HG03039 (cell line): ENCODE measurements at regions not wholly inside any gene's neighbourhood (a gene's known extent, or its start where the extent isn't known, plus 50 kb on each side); places are given as distances from the start of the nearest gene placed in this dataset.

Experiments
- ATAC-seq: cut with Tn5 transposase; IDR thresholded peaks from one replicate; pipeline ENCODE4 v1.9.1; 2021; ENCODE audit warnings: mild to moderate bottlenecking, moderate library complexity; ENCODE audit not compliant: unreplicated experiment

DNA sequence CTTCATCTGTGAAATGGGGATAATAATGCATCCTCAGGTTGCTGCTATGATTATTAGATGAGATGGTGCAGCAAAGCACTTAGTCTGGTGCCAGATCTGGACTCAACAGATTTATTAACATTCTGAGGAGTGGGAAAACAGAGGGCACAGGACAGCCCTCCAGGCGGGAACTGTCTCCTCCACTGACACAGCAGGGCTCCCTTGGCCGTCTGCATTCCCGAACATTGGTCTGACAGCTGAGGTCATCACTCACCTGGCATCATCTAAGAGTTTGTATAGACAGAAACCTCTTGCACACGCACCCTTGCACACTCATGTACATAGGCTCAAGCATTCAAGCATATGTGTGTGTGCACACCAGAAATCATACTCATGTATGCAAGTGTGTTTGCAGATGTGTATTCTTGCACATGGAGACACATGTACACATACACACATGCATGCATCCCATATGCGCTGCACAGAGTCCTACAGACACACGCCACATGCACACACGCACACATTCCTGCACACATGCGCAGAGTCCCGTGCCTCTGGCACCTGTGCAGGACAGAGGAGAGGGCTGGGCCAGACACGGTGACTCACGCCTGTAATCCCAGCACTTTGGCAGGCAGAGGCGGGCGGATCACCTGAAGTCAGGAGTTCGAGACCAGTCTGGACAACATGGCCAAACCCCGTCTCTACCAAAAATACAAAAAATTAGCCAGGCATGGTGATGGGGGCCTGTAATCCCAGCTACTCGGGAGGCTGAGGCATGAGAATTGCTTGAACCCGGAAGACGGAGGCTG is 173.3 kb upstream of the GLI2 start:
- no peak for ATAC-seq

DNA sequence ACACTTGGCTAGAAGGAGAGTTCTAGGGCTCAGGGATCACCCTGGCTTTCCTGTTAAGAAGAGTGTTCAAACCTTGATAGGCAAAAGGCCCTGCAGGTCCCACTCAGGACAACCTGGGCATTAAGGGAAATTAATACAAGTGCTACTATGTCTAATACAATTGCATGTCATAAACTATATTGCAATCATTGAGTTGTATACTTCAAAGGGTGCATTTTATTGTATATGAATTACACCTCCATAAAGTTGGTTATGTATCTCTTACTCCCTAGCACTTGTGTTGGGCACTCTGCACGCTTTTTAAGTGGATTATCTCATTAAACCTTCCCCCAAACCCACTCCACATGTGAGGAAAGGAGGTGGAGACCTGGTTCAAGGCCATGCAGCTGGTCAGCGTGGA is 172.1 kb upstream of the GLI2 start:
- no peak for ATAC-seq

GRCh38 chr2:120564213-120565094 is 171.2 kb upstream of the GLI2 start:
- ATAC-seq, result no peak

- no peak for ATAC-seq
Observed at GRCh38 chr2:120565095-120565460, 170.6 kb upstream of the GLI2 start.

GRCh38 chr2:120565929-120566328 is 169.7 kb upstream of the GLI2 start:
- ATAC-seq, result no peak

GRCh38 chr2:120566331-120567035 is 169.2 kb upstream of the GLI2 start:
- no peak for ATAC-seq

DNA sequence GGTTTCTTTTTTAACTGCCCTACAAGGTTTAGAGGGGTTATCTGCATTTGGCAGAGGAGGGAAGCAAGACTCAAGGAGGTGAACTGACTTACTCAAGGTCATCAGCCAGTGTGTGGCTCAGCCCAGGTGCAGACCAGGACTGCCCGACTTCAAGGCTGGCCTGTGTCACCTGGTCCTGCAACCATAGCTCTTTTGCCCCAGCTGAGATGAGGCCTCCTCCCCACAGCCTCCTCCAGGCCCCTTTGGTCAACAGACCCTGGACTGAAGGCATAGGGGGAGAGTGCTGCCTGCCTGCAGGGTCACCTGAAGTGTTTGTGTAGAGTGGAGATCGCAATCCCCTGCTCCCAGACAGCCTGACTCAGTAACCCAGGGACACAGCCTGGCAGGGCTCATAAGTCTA is 168.5 kb upstream of the GLI2 start:
- ATAC-seq, result no peak

DNA sequence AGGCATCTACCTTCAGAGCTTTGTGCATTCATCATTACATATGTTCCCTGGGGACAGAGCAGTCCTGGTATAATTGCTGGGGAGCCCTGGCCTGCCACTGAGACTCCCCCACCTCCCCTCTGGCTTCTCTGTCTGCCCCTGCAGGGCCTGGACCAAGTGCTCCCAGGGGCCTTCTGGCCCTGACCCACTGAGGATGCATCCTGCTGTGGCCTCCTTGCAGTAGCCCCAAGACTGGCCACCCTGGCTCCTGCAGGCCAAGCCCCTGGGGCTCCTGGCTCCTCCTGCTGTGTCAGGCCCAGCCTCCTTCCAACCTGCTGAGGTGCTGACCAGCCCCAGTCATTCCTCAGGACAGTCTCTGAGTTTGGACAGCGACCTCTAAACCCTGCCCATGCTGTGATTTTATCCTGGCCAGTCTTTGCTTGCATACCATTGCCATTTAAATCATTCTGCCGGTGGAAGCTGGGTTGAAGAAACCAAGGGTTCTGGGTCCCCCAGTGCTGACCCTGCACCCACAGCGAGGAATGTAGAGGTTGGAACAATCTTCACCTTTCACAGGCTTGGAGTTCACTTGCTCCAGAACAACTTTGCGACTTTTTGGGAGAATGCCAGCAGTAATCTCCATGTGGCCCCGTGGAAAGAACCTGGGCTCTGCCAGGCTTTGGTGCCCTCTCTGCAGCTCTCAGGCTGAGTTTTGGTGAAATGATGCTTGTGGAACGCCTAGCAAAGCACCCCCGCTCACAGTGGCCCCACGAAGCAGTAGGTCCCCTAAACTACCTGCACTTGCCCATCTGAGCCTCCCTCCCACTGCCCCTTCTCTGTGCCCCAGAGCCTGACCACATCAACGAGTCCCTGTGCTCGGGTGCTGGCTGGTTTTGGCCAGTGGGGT is 167.3 kb upstream of the GLI2 start:
- no peak for ATAC-seq

GRCh38 chr2:120568975-120569268 is 166.7 kb upstream of the GLI2 start:
- no peak for ATAC-seq

DNA sequence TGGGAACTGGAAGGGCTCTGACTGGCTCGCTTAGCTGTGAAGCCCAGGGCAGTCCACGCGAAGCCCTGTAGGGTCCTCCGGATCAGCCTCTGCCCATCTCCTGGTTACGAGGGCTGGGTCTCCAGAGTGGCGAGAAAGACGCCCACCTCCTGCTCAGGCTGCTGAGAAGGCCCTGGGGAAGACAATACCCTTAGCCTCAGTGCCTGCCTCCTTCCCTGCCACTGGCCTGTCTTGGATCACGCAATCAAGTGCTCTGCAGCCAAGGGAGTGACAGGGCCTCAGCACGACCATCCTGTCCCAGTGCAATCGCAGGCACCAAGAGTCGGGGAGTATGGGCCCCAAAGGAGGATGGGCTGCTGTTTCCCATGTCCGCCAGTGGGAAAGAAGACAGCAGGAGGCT is 165.7 kb upstream of the GLI2 start:
- ATAC-seq, result no peak

GRCh38 chr2:120570546-120570945 is 165.1 kb upstream of the GLI2 start:
- ATAC-seq, result no peak

DNA sequence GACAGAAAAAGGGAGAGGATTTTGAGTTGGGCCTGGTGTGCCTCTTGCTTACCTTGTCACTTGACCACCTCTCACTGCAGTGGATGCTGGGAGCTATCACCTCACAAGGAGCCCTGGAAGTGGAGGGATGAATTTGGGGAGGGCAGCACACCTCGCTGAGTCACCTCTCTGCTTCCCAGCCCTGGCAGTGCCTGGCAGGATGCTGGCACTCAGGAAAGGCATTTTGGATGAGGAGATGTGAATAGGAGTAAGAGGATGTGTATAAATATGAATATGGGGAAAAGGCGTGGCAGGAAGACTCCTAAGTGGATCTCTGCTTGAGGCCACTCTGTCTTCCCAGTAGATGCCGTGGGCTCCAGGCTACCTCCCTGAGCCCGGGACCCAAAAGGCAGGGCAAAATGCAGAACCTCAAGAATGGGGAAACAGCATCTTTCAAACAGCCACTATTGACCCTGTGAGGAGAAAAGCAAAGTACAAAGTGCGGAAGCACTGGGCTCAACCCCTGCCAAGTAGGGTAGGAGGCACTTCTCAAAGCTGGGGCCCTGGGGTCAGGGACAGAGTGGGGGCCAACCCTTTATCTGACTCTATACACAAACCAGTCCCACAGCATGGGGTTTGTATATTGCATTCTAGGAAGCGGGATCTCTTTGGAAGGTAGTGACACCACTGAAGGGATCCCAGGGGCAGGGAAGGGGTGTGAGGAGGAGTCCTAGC is 164.5 kb upstream of the GLI2 start:
- ATAC-seq, result no peak

- ATAC-seq, result no peak
Observed at GRCh38 chr2:120572226-120572625, 163.4 kb upstream of the GLI2 start.

DNA sequence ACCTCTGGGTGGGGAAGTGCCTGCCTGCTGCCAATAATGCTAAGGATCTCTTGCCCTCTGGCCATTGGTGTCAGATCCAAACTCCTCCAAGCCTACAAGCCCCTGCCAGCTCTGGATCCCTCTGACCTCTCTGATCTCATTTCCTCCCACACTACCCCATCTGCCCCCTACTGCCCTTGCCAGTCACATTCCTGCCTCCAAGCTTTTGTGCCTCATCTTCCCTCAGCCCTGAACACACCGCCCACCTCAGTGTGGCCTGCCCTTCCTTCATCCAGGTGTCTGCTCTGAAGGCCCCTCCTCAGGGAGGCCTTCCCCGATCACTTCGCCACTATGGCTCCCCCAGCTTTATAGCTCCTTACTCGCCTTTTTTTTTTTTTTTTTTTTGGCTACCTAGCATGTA is 161.0 kb upstream of the GLI2 start:
- ATAC-seq, result no peak

GRCh38 chr2:120575966-120576365 is 159.7 kb upstream of the GLI2 start:
- ATAC-seq, result no peak

DNA sequence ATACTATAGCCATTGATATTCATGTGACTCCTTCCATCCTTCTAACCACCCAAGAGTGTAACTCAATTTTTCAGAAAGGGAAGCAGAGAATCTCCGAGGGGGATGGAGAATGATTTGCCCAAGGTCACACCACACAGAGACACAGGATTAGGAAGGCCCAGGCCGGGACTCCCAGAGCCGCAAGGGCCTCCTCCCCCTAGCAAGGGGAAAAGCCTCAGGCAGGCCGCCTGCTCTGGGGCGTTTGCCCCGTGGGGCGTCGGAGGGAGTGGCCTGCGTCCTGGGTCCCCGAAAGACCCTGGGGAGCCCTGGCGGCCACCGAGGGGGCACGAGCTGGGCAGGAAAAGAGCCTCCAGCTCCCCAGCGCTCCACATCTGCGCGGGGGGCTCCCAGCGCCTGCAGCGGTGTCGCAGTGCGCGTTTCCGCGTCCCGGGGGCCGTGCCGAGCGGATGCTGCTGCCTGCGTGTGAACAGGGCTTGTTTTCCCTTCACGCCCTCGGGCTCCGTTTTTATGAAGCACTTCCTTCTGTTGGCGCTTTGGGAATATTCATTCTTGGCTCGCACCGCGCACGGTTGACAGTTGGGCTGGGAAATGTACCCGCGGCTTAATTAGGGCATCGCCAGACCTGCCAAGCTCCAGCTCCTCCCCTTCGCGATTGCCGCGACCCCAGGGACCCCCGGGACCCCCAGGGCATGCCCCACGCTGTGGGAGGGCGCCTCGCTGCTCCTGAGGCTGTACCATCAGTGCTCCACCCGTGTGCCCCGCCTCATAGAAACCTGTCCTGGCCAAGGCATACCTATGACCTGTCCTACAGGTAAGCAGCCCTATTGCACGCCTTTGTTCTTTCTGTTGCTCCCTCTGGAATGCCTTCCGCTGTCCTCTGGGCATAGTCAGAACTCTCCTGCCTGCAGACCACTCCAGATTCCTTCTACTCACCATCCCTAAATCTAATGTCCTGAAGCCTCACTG is 158.9 kb upstream of the GLI2 start:
- no peak for ATAC-seq

DNA sequence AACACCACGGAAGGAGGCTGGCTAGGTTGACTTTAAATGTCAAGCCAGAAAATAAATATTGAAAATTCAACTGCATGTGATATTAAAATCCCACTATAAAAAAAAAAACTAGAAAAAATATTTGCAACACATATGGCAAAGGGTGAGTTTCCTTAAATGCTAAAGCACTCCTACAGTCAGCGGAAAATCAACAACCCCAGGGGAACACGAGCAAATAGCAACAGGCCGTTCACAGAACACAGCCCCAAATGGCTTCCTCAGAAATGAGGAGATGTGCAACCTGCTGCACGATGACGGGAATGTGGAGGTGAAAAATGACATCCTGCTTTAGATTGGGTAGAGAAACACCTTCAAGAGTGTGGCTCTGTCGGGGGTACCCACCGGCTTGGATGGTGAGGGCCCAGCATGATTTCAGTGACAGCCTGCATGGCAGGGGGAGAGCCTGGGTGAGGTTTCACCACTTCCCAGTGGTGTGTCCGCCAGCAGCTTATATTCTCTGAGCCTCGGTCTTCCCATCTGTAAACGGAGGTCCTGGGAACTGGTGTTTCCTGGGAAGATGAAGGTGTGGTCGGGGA is 157.9 kb upstream of the GLI2 start:
- ATAC-seq, result no peak

- ATAC-seq, result no peak
Observed at GRCh38 chr2:120578576-120579352, 156.9 kb upstream of the GLI2 start.
